Body of pancreas (tissue), 4 donors: ENCODE measurements at regions not wholly inside any gene's neighbourhood (a gene's known extent, or its start where the extent isn't known, plus 50 kb on each side); places are given as distances from the start of the nearest gene placed in this dataset.
"Not testable (repeated sequence)": the region's sequence is repeated elsewhere in the genome, so short reads cannot be mapped to it uniquely, and the experiment has no call there.

Experiments used
- POLR2A ChIP-seq, 3 donors: fragments of 450-650 bp; IDR thresholded peaks; one replicate each; pipeline ENCODE4 v1.6.1; 2016; ENCODE audit warnings: antibody characterized with exemption in 3 of 3, mild to moderate bottlenecking in 2 of 3
- TF ChIP-seq, protein P1 (sequence below), 7 experiments: fragments of 450-650 bp in 4 of 7; fragments of 200-600 bp in 3 of 7; sonication (generic) in 3 of 7; IDR thresholded peaks; one replicate each; pipeline ENCODE4 v1.5.1; 2016 to 2019; ENCODE audit warnings: antibody characterized with exemption in 7 of 7

DNA sequence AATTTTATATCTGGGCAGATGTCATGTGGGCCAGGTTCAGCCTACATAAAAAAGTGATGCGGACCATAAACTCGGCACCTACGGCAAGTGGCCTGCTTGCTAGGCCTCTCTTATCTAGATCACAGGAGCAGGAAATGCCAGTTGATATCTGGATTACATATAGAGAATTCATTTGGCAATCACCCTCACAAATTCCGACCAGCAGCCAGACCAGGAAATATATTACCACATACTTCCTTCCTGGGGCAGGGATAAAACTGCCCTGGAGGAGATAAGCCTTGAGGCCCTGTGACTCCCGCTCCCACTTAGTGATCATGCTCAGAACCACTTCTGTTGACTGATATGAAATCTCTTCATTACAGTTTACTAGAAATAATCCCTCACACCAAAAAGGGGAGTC, 282.4 kb upstream of the FRG1 start:
- TF ChIP-seq, protein P1, sequence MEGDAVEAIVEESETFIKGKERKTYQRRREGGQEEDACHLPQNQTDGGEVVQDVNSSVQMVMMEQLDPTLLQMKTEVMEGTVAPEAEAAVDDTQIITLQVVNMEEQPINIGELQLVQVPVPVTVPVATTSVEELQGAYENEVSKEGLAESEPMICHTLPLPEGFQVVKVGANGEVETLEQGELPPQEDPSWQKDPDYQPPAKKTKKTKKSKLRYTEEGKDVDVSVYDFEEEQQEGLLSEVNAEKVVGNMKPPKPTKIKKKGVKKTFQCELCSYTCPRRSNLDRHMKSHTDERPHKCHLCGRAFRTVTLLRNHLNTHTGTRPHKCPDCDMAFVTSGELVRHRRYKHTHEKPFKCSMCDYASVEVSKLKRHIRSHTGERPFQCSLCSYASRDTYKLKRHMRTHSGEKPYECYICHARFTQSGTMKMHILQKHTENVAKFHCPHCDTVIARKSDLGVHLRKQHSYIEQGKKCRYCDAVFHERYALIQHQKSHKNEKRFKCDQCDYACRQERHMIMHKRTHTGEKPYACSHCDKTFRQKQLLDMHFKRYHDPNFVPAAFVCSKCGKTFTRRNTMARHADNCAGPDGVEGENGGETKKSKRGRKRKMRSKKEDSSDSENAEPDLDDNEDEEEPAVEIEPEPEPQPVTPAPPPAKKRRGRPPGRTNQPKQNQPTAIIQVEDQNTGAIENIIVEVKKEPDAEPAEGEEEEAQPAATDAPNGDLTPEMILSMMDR (IDR thresholded peaks at IDR 0.05) = not testable (repeated sequence)
- not testable (repeated sequence) for TF ChIP-seq POLR2A (IDR thresholded peaks at IDR 0.05)
